GM10248 (cell line): ENCODE measurements at regions not wholly inside any gene's neighbourhood (a gene's known extent, or its start where the extent isn't known, plus 50 kb on each side); places are given as distances from the start of the nearest gene placed in this dataset.
"Not testable (repeated sequence)": the region's sequence is repeated elsewhere in the genome, so short reads cannot be mapped to it uniquely, and the experiment has no call there.

ENCODE experiments used
- CTCF ChIA-PET: fragments of 300-600 bp; sonication (Branson Sonifier 250); formaldehyde crosslinking; extraction: SDS; loops from one replicate; lab custom pipeline; 2021; ENCODE audit warnings: antibody characterized with exemption; lab: Yijun Ruan, JAX
- POLR2A ChIA-PET: fragments of 350-650 bp; sonication (Branson Sonifier 250); formaldehyde crosslinking; extraction: SDS; loops from one replicate; lab custom pipeline; 2020; ENCODE audit warnings: antibody characterized with exemption; lab: Yijun Ruan, JAX
- DNase-seq: peaks from one replicate; pipeline ENCODE4 v3.0.0; 2012; ENCODE audit errors: extremely low spot score
- CTCF ChIP-seq: IDR thresholded peaks from 2 replicates; pipeline ENCODE4 v1.5.1; 2012; ENCODE audit warnings: mild to moderate bottlenecking, low read depth; ENCODE audit errors: extremely low read depth, missing control alignments, control extremely low read depth

- POLR2A ChIA-PET = no interaction called here
- CTCF ChIA-PET = interaction anchor here (0.7 to 7.4 kb wide), 14 partner anchors 9 to 697 kb away, joined by 3 to 59 read pairs (median 5); no protein-coding TSS in a partner anchor
- no peak for DNase-seq
- TF ChIP-seq CTCF = no peak
Observed at GRCh38 chr16:17557949-17558348, 87.2 kb upstream of the XYLT1 start.

- no peak for DNase-seq
- POLR2A ChIA-PET = no interaction called here
- CTCF ChIA-PET = interaction anchor here (0.7 to 7.4 kb wide), 15 partner anchors 7 to 697 kb away, joined by 3 to 59 read pairs (median 5); no protein-coding TSS in a partner anchor
- TF ChIP-seq CTCF = no peak
Observed at GRCh38 chr16:17557480-17557879, 86.7 kb upstream of the XYLT1 start.

GRCh38 chr16:17556276-17557052 lies 85.7 kb upstream of the XYLT1 start:
- TF ChIP-seq CTCF = peak; percentile 50
- POLR2A ChIA-PET = no interaction called here
- CTCF ChIA-PET = interaction anchor here (0.8 to 7.4 kb wide), 17 partner anchors 8 to 694 kb away, joined by 3 to 59 read pairs (median 4); no protein-coding TSS in a partner anchor
- peak; percentile 39 for DNase-seq

GRCh38 chr16:17555176-17555575 lies 84.4 kb upstream of the XYLT1 start:
- ChIA-PET CTCF (interaction anchor here (0.8 to 7.4 kb wide), 8 partner anchors 10 to 77 kb away, joined by 3 to 59 read pairs (median 4); no protein-coding TSS in a partner anchor), POLR2A (no interaction called here)
- no peak for DNase-seq
- TF ChIP-seq CTCF = no peak

- DNase-seq = no peak
- no peak for TF ChIP-seq CTCF
- CTCF ChIA-PET = interaction anchor here (1.6 to 1.9 kb wide), 3 partner anchors 9 to 28 kb away, joined by 3 to 7 read pairs (median 5); no protein-coding TSS in a partner anchor
- POLR2A ChIA-PET = no interaction called here
Observed at GRCh38 chr16:17552351-17552750, 81.6 kb upstream of the XYLT1 start.

GRCh38 chr16:17551682-17552081 lies 80.9 kb upstream of the XYLT1 start:
- POLR2A ChIA-PET, DNase-seq: not testable (repeated sequence)
- CTCF ChIA-PET = interaction anchor here (1.7 kb wide), 1 partner anchor 27 kb away, joined by 3 read pairs; no protein-coding TSS in a partner anchor

- no peak for DNase-seq
- ChIA-PET CTCF (interaction anchor here (0.7 to 4.8 kb wide), 2 partner anchors 9 to 30 kb away, joined by 3 to 17 read pairs; no protein-coding TSS in a partner anchor), POLR2A (no interaction called here)
- TF ChIP-seq CTCF = no peak
Observed at GRCh38 chr16:17548825-17549224, 78.1 kb upstream of the XYLT1 start.
